NCI-H1436 (cell line): ENCODE measurements at regions not wholly inside any gene's neighbourhood (a gene's known extent, or its start where the extent isn't known, plus 50 kb on each side); places are given as distances from the start of the nearest gene placed in this dataset.
"Not testable (repeated sequence)": the region's sequence is repeated elsewhere in the genome, so short reads cannot be mapped to it uniquely, and the experiment has no call there.

Source experiments
- DNase-seq: peaks from one replicate; lab custom pipeline; 2025; lab: John Stamatoyannopoulos, UW

- DNase-seq = no peak
Observed at GRCh38 chr9:115668521-115668920, 485.1 kb upstream of the PAPPA start.

- DNase-seq = no peak
Observed at GRCh38 chr9:115671236-115671962, 482.2 kb upstream of the PAPPA start.

- DNase-seq = no peak
Observed at GRCh38 chr9:115671963-115672305, 481.7 kb upstream of the PAPPA start.

- no peak for DNase-seq
Observed at GRCh38 chr9:115672477-115673316, 480.9 kb upstream of the PAPPA start.

GRCh38 chr9:115673599-115673998 is 480.0 kb upstream of the PAPPA start:
- DNase-seq = no peak

GRCh38 chr9:115674091-115674490 is 479.5 kb upstream of the PAPPA start:
- no peak for DNase-seq

- DNase-seq = no peak
Observed at GRCh38 chr9:115675834-115676233, 477.8 kb upstream of the PAPPA start.

GRCh38 chr9:115680231-115680630 is 473.4 kb upstream of the PAPPA start:
- DNase-seq = no peak

- no peak for DNase-seq
Observed at GRCh38 chr9:115681585-115681984, 472.0 kb upstream of the PAPPA start.

GRCh38 chr9:115686069-115686468 is 467.5 kb upstream of the PAPPA start:
- no peak for DNase-seq

GRCh38 chr9:115687356-115687755 is 466.2 kb upstream of the PAPPA start:
- no peak for DNase-seq

- DNase-seq = peak; percentile 1
Observed at GRCh38 chr9:115689331-115689730, 464.3 kb upstream of the PAPPA start.

- DNase-seq = no peak
Observed at GRCh38 chr9:115690786-115691496, 462.6 kb upstream of the PAPPA start.

- DNase-seq = no peak
Observed at GRCh38 chr9:115691693-115692092, 461.9 kb upstream of the PAPPA start.

GRCh38 chr9:115692868-115693267 is 460.7 kb upstream of the PAPPA start:
- not testable (repeated sequence) for DNase-seq

- DNase-seq = no peak
Observed at GRCh38 chr9:115694014-115694413, 459.6 kb upstream of the PAPPA start.

- no peak for DNase-seq
Observed at GRCh38 chr9:115694991-115695390, 458.6 kb upstream of the PAPPA start.

- DNase-seq = no peak
Observed at GRCh38 chr9:115712981-115713380, 440.6 kb upstream of the PAPPA start.

GRCh38 chr9:115715666-115716065 is 437.9 kb upstream of the PAPPA start:
- no peak for DNase-seq

- DNase-seq = no peak
Observed at GRCh38 chr9:115717298-115717697, 436.3 kb upstream of the PAPPA start.

- DNase-seq = peak; percentile 42
Observed at GRCh38 chr9:115717711-115718173, 435.8 kb upstream of the PAPPA start.

GRCh38 chr9:115730396-115730795 is 423.2 kb upstream of the PAPPA start:
- DNase-seq = no peak

GRCh38 chr9:115730845-115731244 is 422.7 kb upstream of the PAPPA start:
- no peak for DNase-seq
